SK-N-DZ (cell line): ENCODE measurements at regions not wholly inside any gene's neighbourhood (a gene's known extent, or its start where the extent isn't known, plus 50 kb on each side); places are given as distances from the start of the nearest gene placed in this dataset.
"Not testable (repeated sequence)": the region's sequence is repeated elsewhere in the genome, so short reads cannot be mapped to it uniquely, and the experiment has no call there.

ENCODE experiments used
- DNase-seq: peaks from one replicate; pipeline ENCODE4 v3.0.0-alpha.2; 2015; ENCODE audit warnings: low spot score

DNA sequence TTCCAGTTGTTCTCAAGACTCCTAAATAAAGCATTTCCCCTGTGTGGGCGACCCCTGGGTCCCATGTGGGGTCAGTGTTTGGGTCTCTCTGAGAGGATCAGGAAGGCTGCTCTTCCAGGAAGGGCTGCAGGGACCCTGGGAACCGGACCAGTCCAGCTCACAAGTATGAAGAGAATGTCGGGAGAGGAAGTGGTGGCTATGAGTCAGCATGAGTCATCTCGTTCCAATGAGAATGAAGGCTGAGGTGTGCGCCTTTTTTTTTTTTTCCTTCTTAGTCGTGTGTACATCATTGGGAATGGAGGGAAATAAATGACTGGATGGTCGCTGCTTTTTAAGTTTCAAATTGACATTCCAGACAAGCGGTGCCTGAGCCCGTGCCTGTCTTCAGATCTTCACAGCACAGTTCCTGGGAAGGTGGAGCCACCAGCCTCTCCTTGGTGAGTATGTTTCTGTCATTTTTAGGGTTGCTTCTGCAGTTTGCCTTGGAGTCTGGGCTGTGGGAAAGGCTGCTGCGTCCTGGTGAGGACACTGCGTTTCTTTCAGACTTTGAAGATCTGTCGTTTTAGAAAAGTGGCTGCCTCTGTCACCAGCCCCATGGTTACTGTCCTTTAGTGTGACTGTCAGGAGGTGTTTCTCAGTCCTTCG, 292.6 kb upstream of the PLGLB2 start:
- DNase-seq: not testable (repeated sequence)

GRCh38 chr2:87455854-87456249, 292.0 kb upstream of the PLGLB2 start:
- DNase-seq: not testable (repeated sequence)

DNA sequence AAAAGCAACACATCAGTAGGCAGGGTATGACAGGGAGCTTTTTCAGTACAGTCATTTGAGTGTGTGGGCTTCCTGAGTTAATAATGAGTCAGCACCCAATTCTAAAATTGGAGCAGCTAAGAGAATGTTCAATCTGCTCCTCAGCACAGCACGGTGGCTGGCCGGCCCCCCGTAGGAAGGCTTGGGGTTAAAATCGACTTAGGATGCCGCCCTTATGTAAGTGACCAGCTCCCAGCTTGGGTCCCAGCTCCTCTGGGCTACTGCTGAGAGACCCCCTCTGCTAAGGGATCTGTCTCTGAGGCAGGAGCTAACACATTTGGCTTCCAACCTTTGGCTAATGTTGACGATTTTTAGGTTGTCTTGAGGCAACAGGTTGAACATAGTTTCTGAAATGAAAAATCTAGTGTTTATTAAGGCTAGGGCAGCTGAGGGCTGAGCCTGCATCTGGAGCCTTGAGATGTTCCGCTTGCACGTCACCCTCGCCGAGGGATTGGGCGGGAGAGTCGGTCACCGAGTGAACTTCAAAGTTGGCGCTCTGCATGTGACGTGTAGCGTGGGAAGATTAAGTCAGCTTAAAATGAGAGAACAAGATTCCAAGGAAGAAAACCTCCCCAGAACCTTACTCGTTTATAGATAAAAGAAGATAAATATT, 291.3 kb upstream of the PLGLB2 start:
- DNase-seq: not testable (repeated sequence)

- not testable (repeated sequence) for DNase-seq
Measured at GRCh38 chr2:87457129-87457499, 290.8 kb upstream of the PLGLB2 start.

GRCh38 chr2:87458938-87459337, 288.9 kb upstream of the PLGLB2 start:
- DNase-seq: not testable (repeated sequence)

- DNase-seq: not testable (repeated sequence)
Measured at GRCh38 chr2:87460104-87460503, 287.8 kb upstream of the PLGLB2 start.

DNA sequence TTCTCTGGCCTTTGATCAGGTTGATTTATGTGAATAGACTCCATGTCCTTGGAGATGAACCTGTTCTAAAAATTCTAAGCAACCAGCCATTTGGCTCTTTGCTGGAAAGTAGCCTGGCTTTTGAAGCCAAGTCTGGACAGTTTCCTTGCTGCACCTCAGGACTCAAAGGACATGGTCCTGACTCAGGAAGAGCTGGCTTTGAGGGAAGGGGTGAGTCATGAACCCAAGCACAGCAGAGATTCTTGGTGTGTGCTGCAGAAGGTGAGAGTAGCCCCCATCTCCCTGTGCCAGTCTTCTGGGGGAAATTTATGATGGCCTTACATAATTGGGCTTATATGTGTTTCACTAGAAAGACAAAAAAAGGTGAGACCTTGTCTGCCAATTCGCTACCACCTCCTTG, 287.2 kb upstream of the PLGLB2 start:
- DNase-seq: not testable (repeated sequence)

DNA sequence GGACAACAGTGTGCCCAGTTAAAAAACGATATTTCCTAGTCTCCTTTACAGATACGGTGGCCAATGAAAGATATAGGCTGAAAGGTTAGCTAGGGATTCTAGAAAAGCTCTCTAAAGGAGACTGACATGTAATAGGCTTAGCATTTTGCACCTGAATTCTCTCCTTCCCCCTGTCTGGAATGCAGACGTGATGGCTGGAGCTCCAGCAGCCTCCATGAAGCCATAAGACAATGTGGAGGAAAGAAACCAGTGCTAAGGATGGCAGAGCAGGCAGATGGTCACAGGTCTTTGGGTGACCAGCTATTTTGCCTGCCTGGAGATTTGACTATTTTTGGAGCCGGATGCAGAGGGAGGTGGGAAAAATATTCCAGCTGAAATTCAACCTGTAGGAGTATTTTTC, 286.2 kb upstream of the PLGLB2 start:
- not testable (repeated sequence) for DNase-seq

DNA sequence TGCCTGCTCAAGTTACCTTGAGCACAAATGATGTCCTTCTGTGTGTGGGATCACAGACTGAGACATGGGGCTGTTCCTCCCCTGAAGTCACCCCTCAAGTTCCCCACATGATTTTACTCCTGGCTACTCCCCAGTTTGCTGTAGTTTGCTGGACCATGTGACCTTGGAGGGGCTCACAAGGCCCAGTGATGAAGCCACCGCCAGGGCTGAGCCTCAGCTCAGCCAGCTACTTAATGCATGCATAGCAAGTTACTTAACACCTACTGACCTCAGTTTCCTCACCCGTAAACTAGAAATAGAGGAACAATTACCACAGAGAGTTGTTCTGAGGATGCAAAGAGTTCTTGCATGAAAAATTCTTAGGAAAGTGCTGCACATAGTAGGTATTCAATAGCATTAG, 283.7 kb upstream of the PLGLB2 start:
- DNase-seq: not testable (repeated sequence)

GRCh38 chr2:87465730-87466129, 282.2 kb upstream of the PLGLB2 start:
- not testable (repeated sequence) for DNase-seq

DNA sequence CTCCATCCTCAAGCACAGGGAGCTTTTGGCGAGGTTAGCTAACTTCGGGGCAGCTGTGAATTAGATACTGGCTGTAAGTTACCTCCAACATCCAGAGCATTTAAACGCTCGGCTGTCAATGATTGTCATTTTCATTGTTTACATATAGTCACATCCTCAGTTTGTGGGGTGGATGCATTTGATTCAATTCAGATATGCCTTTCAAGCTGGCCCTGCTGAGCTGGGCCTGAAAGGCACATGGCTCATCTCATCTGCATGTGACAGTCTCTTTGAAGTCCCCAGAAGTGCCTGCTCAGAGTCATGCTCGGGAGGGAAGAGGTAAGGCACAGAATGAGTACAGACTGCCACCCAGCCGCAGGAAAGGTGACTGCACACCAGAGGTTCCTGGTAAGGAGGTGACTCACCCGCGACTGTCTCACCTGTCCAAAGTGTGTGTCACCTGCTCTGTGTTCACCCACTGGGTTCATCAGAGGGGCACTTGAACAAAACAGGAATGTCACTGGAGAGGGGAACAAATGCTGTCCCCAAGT, 281.2 kb upstream of the PLGLB2 start:
- DNase-seq: not testable (repeated sequence)

- DNase-seq: not testable (repeated sequence)
Measured at GRCh38 chr2:87468429-87468981, 279.4 kb upstream of the PLGLB2 start.

GRCh38 chr2:87469180-87470151, 278.4 kb upstream of the PLGLB2 start:
- DNase-seq: not testable (repeated sequence)

DNA sequence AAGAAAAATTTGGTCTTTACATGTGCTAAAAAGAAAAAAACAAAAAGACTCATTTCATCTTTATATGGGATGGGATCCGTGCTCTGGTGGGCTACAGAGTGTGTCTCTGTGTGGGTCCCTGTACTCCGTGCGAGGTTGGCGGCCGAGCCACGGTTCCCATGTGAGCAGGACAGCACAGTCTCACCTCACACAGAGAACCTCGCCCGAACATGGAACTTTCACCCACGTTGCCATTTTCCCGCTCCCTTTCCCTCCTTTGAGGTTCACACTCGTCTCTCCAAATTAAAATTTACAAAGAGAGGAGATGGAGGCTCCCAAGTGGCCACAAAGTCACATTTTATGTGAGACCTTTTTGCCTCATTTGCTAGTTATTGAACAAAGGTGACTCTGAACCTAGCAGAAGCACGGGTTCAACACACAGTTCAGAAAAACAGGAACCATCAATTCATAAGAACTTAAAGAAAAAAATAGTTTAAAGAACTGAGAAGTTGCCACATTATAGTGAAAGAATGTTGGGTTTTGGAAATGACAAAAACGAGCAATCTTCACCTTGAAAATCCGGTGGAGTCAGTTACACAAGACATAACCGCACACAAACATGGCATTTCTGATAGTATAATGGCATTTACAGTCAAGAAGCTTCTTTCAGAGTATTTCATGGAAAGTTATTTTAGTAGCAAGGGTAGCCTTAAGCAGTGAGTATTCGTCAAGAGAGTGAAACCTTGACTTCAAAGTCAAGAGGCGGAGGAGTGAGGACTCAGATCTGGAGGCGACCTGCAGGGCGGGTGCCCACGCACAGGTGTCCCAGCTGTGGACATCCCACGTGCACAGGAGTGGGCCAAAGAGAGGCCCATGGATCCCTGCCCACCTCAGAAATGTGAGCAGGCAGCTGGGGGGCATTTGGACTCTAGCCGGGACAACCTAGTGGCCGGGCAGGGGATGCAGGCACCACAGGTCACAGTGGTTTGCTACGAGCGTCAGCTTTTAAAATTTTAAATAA, 277.2 kb upstream of the PLGLB2 start:
- DNase-seq: not testable (repeated sequence)

GRCh38 chr2:87471478-87471877, 276.4 kb upstream of the PLGLB2 start:
- DNase-seq: not testable (repeated sequence)

DNA sequence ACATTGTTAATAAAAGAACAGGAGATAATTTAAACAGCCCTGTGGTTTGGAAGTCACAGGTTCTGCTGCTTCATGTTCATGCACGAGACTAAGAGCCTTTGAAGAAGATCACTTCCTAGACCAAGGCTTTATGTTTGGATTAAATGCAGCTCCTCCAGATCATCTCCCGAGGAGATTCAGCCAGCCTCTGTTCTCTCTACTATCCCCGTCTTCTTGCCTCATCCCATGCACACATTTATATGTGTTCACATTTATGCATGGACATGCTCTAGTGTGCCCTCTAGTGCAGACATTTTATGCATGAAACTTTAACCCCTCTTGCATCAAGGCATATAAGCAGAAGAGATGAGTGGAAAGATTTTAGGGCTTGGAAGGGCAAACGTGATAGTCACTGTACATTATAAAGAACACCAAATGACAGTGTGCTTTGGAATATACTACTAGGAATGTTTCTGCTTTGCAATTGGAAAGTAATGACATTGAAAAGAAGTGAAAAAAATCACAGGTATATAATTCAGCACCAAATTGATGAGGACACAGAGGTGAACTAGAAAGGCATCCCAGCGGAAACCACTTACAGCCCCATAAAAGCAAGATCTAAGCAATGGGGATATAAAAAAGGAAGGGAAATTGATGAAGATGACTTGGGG, 271.5 kb upstream of the PLGLB2 start:
- not testable (repeated sequence) for DNase-seq

GRCh38 chr2:87476936-87477335, 271.0 kb upstream of the PLGLB2 start:
- DNase-seq: not testable (repeated sequence)

- DNase-seq: not testable (repeated sequence)
Measured at GRCh38 chr2:87477669-87478428, 270.0 kb upstream of the PLGLB2 start.

DNA sequence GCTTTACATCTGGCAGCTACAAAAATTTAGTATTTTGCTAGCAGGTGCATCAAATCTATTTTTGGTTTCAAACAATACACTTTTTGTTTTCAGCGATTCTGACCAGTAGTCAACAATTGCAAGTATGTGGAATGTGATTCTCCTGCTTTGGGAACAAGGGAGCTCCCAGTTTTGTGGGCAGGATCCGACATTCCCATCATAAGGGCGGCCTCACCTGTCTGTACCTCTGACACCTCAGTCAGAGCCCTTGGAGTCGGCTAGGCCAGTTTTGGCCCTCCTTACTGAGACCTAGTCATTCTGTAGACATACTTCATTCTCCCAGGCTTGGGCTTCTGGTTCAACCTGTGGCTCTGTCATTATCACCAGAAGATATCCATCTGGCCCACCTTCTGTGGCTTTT, 269.0 kb upstream of the PLGLB2 start:
- DNase-seq: not testable (repeated sequence)
